ENCODE measurements at regions not wholly inside any gene's neighbourhood (a gene's known extent, or its start where the extent isn't known, plus 50 kb on each side); places are given as distances from the start of the nearest gene placed in this dataset.

- TF ChIP-seq ZFX (IDR thresholded peaks at IDR 0.05; ENCODE audit: borderline replicate concordance) (no peak), CTCF (IDR thresholded peaks at IDR 0.05) (no peak)
- H3K27ac ChIP-seq: no peak overlapping the region
Observed at GRCh38 chr3:73324203-73325155, 263.0 kb downstream of the EBLN2 start.

GRCh38 chr3:73326396-73326795 is 264.9 kb downstream of the EBLN2 start:
- TF ChIP-seq ZFX (IDR thresholded peaks at IDR 0.05; ENCODE audit: borderline replicate concordance) (no peak), CTCF (IDR thresholded peaks at IDR 0.05) (no peak)
- H3K27ac ChIP-seq: no peak overlapping the region

- TF ChIP-seq ZFX (IDR thresholded peaks at IDR 0.05; ENCODE audit: borderline replicate concordance) (no peak), CTCF (IDR thresholded peaks at IDR 0.05) (no peak)
- no peak overlapping the region for H3K27ac ChIP-seq
Observed at GRCh38 chr3:73327052-73327451, 265.6 kb downstream of the EBLN2 start.
